GM21723 (cell line): ENCODE measurements at regions not wholly inside any gene's neighbourhood (a gene's known extent, or its start where the extent isn't known, plus 50 kb on each side); places are given as distances from the start of the nearest gene placed in this dataset.
"Not testable (repeated sequence)": the region's sequence is repeated elsewhere in the genome, so short reads cannot be mapped to it uniquely, and the experiment has no call there.

Source experiments
- ATAC-seq: cut with Tn5 transposase; IDR thresholded peaks from one replicate; pipeline ENCODE4 v1.9.1; 2021; ENCODE audit warnings: mild to moderate bottlenecking, moderate library complexity; ENCODE audit not compliant: unreplicated experiment

DNA sequence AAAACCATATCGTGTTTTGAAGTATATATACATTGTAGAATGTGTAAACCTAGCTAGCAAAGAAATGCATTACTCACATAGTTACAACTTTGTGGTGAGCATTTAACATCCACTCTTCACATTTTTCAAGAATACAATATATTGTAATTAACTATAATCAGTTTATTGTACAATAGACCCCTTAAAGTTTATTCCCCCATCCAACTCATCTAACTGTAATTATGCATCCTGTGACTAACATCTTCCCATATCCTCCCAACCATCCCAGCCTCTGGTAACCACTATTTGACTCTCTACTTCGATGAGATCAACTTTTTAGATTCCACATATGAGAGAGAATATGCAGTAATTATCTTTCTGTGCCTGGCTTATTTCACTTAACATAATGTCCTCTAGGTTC, 526.4 kb downstream of the KIF20B start:
- ATAC-seq: no peak

DNA sequence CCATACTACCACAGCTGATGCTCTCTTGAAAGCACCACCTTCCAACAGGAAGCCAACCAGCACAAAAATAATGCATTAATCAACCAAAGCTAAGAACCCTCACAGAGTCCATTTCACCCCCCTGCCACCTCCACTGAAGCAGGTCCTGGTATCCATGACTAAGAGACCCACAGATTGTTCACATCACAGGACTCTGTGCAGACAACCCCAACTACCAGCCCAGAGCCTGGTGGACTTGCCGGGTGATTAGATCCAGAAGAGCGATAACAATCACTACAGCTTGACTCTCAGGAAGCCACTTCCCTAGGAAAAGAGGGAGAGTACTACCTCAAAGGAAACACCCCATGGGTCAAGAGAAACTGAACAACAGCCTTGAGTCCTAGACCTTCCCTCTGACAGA, 528.1 kb downstream of the KIF20B start:
- ATAC-seq: no peak

DNA sequence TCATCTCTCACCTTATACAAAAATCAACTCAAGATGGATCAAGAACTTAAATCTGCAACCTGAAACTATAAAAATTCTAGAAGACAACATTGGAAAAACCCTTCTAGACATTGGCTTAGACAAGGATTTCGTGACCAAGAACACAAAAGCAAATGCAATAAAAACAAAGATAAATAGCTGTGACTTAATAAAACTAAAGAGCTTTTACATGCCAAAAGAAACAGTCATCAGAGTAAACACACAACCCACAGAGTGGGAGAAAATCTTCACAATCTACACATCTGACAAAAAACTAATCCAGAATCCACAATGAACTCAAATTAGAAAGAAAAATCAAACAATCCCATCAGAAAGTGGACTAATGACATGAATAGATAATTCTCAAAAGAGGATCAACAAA, 532.4 kb downstream of the KIF20B start:
- not testable (repeated sequence) for ATAC-seq

DNA sequence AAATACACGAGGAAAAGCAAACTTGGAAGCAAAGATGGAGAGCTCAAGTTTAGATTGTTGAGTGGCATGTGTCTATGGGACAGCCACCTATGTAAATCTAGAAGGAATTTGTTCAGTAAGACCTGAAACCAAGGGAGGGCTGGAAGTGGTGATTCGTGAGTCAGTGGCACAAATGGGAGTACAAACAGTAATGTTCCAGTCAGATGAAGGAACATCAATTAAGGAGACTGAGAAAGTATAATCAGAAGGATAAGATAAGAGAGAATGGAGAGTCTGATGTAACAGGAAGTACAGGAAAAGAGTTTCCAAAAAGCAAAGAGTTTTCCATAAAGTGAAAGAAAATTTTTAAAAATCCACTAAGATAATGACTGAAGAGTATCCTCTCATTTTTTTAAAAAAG, 544.2 kb downstream of the KIF20B start:
- ATAC-seq: no peak

DNA sequence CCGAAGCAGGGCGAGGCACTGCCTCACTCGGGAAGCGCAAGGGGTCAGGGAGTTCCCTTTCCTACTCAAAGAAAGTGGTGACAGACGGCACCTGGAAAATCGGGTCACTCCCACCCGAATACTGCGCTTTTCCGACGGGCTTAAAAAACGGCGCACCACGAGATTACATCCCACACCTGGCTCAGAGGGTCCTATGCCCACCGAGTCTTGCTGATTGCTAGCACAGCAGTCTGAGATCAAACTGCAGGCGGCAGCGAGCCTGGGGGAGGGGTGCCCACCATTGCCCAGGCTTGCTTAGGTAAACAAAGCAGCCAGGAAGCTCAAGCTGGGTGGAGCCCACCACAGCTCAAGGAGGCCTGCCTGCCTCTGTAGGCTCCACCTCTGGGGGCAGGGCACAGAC, 549.4 kb downstream of the KIF20B start:
- ATAC-seq: not testable (repeated sequence)

DNA sequence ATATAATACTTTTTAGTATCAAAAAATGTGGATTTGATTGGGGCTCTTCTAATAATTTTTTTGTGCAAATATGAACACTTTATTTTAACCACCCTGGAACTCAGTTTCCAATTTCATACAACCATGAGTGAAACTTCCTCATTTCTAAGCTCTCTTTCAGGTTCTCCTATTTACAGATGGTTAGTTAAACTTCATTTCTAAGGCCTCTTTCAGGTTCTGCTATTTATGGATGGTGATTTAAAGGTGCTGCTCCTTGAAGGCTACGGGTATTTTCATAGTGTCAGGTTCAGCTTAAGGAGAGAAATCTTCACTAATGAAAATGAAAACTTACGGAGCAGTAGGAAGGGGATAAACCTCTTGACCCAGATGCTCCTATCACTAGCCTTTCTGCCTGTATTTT, 568.3 kb downstream of the KIF20B start:
- no peak for ATAC-seq

DNA sequence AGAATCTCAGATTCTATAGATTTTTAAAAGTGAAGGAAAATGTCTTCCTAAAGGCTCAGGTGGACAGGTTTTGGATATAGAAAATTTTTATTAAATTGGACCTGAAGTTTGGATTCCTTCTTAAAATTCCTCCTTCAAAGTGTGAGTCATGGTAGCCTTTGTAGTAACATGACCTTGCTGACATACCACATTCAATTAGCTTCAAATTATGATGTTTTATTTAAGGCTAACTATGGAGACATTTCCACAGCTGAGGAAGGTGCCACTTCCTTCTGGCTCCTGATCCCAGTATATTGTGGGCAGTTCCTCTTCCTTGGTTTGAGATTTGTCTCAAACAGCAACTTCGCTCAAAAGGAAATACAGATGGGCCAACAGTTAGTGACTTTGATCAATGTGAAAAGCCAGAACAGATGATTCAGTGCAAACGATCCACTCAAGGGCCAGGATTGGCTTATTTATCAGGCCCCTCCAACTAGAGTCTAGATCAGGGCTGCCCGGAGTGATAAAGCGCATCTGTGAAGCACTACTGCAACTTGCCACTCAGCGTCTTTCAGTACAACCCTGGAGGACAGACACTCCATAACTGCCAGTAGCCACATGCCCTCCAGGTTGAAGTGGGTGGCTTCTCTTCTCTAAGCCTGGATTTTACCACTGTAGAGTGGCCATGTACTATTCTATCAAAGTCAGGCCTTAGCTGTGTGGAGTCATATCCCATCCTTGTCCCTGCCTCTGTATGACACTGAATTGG, 573.5 kb downstream of the KIF20B start:
- ATAC-seq: no peak

DNA sequence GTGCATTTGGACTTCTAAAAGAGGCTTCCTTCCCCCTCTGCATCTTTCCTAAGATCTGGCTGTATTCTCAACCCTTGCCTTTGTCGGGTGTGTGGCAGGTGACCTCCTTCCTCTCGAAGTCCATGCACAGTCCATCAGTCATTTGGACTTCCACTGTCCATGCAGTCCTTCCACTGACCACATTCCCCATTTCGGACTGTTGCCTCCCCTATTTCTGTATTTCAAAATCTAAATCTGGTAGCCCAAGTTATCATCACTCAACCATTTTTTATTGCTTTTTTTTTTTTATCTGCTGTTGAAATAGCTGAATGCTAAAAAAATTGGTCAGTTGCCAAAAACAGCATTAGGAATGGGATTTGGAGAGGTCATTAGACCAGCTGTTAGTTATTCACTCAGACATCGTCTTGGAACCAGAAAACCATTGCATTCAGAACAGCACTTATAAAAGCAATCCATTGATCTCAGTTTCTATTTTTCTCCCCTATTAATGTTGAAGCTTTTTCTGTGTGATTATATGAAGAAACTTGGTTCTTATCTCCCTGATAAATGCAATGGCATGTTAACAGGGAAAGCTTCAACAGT, 575.6 kb downstream of the KIF20B start:
- no peak for ATAC-seq

DNA sequence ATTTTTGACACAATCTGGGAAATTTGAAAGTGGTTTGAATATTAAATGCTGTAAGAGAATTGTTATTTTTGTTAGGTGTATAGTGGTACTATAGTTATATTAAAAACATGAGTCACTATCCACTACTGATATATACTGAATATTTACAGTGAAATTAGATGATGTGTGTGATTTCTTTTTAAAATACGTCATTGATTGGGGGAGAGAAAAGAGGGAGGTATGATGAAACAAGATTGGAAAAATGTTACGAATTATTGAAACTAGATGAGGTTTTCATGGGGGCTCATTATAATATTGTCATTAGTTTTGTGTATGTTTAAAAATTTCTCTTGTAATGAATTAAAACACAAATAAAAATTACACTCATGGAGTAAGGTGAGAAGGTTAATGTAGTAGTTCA, 571.4 kb downstream of the HTR7 start:
- no peak for ATAC-seq

DNA sequence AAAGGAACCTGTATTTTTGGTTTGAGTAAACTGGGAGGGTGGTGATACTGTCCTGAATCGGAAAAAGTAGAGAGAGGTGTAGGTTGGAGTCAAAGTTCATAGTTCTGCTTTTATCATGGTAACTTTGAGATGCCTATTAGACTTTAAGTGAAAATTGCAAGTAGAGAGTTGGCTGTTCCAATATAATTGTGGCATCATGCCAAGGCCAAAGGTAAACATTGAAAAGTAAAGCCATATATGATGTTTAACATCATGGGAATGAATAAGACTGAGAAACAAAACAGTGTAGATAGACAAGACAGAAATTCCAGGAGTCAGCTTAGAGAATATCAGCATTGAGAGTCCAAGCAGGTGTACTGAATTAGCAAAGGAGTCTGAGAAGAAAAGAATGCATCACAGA, 570.9 kb downstream of the HTR7 start:
- no peak for ATAC-seq

DNA sequence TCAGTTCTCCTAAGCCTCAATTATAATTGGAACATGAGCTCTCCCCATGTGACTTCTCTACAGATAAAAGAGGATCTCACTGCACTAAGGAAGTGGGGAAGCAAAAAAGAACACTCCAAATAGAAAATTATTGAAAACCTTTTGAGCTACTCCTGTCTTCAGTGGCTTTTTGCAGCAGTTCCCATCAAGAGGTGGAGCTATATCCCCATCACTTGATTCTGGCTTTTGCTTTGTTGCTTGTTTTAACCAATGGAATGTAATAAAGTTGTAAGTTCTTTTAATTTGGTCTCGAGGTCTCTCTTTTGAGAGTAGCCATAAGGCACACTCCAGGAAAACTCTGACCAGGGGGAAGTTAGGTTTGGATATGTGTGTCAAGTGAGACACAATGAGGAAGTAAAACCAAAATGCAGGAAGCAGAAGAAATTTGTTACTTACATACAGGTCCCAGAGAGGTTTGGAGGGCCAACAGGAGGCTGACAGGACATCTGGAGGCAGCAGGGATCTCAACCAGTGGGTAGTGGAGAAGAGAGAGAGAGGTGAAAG, 569.4 kb downstream of the HTR7 start:
- no peak for ATAC-seq

DNA sequence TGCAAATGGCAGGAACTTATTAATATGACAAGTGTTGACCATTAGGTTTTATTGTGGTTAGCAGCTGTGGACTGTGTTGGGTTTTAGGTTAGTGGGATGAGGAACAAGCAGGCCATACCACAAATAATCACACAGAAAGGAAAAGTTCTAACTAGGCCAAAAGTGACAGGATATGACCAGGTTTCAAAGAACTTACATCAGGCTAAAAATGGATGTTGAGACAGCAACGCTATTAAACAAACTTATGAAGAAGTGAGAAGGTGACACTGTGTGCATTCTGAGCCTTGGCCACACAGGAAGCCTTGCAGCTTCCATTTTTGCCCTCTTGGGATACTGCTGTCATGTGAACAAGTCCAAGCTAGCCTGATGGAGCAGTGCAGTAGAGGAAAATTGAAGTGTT, 568.8 kb downstream of the HTR7 start:
- peak; percentile 60 for ATAC-seq

DNA sequence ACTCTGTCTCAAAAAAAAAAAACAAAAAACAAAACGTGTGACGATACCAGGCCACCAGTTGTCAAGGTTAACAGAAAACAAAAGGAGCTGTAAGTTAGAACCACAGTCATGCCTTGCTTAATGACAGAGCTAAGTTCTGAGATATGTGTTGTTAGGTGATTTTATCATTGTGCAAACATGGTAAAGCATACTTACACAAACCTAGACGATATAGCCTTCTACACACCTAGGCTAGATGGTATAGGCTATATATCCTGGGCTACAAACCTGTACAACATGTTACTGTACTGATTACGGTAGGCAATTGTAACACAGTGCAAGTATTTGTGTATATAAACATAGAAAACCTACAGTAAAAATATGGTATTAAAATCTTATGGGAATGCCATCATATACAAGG, 564.2 kb downstream of the HTR7 start:
- ATAC-seq: no peak

DNA sequence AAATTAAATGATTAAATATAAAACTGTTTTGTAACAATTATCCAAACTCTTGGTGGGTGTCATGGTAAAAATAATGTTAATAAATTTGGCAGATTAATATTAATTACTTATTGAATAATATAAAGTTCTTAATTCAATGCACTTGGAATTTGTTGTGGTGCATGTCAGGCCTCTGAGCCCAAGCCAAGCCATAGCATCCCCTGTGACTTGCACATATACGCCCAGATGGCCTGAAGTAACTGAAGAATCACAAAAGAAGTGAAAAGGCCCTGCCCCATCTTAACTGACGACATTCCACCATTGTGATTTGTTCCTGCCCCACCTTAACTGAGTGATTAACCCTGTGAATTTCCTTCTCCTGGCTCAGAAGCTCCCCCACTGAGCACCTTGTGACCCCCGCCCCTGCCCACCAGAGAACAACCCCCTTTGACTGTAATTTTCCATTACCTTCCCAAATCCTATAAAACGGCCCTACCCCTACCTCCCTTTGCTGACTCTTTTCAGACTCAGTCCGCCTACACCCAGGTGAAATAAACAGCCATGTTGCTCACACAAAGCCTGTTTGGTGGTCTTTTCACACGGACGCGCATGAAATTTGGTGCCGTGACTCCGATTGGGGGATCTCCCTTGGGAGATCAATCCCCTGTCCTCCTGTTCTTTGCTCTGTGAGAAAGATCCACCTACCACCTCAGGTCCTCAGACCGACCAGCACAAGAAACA, 562.9 kb downstream of the HTR7 start:
- not testable (repeated sequence) for ATAC-seq

DNA sequence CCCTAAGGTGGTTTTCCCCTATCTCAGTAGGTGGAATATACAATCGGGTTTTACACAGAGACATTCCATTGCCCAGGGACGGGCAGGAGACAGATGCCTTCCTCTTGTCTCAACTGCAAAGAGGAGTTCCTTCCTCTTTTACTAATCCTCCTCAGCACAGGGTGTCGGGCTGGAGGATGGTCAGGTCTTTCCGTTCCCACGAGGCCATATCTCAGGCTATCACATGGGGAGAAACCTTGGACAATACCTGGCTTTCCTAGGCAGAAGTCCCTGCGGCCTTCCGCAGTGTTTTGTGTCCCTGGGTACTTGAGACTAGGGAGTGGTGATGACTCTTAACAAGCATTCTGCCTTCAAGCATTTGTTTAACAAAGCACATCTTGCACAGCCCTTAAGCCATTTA, 555.8 kb downstream of the HTR7 start:
- ATAC-seq: not testable (repeated sequence)

DNA sequence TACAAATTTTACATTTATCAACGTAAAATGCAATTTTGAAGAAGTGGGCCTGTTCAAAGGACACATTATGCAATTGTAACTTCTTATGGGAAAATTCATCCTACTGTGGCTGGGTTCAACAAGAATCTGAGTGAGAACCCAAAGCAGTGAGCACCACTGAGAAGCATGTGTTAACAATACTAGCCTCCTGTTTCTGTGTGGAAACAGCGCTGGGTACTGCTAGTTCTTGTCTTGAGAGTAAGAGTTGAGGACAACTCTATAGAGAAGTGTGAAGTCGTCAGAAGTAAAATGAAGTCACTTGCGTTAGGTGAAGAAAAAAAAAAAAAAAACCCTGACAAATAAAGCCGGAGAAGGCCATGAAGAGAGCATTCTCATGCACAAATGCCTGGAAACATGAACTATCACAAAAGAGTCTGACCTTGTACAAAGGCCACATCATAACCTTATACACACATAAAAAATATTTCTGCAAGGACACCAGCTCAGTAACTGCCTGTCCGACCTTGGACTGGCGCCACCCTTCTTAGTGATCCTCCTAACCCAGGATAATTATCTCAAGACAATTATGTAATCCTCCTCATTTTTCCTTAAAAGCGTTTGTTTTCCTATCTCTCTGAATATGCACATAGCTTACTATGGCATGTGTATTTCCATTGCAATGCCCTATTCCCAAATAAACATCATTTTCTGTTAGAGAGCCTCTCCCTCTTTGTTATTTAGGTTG, 554.9 kb downstream of the HTR7 start:
- ATAC-seq: no peak

DNA sequence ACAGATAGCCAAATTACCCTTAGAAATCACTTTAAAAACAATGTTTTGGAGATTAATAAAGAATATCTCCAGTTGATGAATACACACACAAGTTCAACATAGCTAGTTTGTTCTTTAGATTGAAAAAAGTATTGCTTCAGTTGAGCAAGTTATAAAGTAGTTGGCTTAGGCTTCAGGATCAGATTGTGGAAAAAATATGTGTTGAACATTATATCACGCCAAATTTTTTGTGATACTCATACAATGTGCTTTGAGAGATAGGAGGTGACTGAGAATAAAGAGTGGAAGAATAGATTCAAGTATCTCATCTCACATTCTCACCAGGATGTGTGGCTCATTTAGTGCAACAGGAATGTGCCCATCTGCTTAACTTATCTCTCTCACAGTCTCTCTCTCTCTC, 553.3 kb downstream of the HTR7 start:
- ATAC-seq: no peak

DNA sequence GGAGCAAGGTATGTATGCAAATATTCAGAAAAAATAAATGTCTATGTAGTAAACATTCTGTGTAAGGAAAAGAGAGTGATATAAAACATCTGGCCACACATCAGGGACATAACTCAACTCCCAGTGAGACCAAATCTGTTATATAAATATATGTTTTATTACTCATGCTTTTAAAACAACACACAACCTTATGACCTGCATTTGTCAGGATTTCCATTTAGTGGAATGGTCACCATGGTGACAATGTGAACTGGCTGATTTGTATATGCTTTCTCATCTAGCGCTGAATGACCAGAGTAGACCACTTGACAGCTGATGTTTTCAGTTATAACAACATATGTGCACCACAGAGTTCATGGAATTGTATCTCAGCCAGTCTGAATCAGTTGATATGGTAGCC, 551.7 kb downstream of the HTR7 start:
- no peak for ATAC-seq

DNA sequence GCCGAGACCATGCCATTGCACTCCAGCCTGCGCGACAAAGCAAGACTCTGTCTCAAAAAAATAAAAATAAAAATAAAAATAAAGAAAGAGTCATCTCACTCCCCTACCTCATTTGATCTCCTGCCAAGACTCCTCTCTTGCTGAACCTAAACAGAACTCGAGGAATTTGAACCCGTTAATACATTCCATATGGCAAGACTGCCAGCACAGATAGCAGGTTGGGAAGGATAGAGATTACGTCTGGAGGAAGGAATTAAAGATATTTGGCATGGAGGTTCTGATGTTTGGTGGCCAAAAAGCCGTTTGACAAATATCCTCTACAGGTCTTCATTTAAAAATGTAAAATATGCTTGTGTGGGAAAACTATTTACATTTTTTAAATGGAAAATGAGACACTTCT, 549.6 kb downstream of the HTR7 start:
- no peak for ATAC-seq

DNA sequence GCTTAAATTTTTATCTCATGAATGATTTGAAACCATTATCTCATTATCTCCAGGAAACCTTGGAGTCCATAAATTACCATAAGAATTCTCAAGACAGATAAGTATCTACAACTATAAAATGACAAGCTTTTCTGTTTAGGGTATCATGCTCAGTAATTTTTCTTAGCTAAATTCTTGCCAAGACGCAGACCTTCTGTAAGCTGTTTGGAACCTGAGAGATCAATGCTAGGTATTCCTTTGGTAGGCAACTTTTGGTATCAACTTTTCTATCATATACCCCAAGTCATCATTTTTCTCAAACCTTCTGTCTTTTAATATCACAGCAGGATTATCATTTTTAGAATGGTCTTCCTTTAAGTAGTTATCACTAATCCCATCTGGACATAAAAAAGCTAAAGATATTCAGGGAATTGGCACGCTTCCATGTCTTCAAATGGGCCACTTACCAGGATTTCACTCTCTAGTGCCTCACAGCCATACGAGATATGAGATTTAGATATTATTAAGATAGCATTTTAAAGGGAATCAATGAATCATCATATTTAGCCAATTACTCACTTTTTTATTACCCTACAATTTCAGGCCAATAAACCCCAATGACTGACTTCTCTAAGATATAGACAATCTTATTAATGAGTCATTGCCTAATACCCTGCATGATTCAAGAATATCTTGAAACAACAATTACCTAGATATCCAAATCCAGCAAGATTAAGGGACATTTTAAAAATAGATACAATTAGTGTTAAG, 544.1 kb downstream of the HTR7 start:
- ATAC-seq: no peak

DNA sequence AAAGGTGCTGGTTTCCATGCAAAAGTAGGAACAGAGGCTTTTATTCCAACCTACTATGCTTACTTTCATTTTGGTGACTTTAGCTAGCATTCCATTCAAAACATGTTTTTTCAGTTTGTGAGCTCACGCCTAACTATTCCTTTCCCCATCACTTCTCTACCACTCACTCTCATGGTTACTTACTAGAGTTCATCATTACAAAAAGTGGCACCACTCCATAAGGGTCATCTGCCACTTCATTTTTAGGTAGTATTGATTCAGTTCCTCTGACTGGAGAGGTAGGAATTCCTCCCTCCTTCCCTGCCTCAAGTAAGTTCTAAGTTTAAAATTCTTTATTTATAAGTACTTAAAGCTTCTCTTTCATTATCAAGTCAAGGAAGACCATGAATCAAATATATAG, 543.1 kb downstream of the HTR7 start:
- no peak for ATAC-seq
